ENCODE measurements at regions not wholly inside any gene's neighbourhood (a gene's known extent, or its start where the extent isn't known, plus 50 kb on each side); places are given as distances from the start of the nearest gene placed in this dataset.
"Not testable (repeated sequence)": the region's sequence is repeated elsewhere in the genome, so short reads cannot be mapped to it uniquely, and the experiment has no call there.

GRCh38 chr5:98333921-98334320 lies 439.5 kb upstream of the RGMB start:
- no peak for TF ChIP-seq CTCF (IDR thresholded peaks at IDR 0.05; ENCODE audit: low read depth, low read length, missing control alignments)
- no peak for DNase-seq (ENCODE audit: low read depth)
- H3K4me3 ChIP-seq (ENCODE audit: low read depth, low read length): no peak overlapping the region

GRCh38 chr5:98334946-98335345 lies 438.5 kb upstream of the RGMB start:
- TF ChIP-seq CTCF (IDR thresholded peaks at IDR 0.05; ENCODE audit: low read depth, low read length, missing control alignments): no peak
- no peak overlapping the region for H3K4me3 ChIP-seq (ENCODE audit: low read depth, low read length)
- DNase-seq (ENCODE audit: low read depth): no peak

- no peak overlapping the region for H3K4me3 ChIP-seq (ENCODE audit: low read depth, low read length)
- no peak for DNase-seq (ENCODE audit: low read depth)
- TF ChIP-seq CTCF (IDR thresholded peaks at IDR 0.05; ENCODE audit: low read depth, low read length, missing control alignments): no peak
Measured at GRCh38 chr5:98339141-98339848, 434.2 kb upstream of the RGMB start.

GRCh38 chr5:98341038-98342032 lies 432.1 kb upstream of the RGMB start:
- no peak for TF ChIP-seq CTCF (IDR thresholded peaks at IDR 0.05; ENCODE audit: low read depth, low read length, missing control alignments)
- H3K4me3 ChIP-seq (ENCODE audit: low read depth, low read length): no peak overlapping the region
- no peak for DNase-seq (ENCODE audit: low read depth)

GRCh38 chr5:98342958-98343660 lies 430.4 kb upstream of the RGMB start:
- not testable (repeated sequence) for DNase-seq (ENCODE audit: low read depth); H3K4me3 ChIP-seq (ENCODE audit: low read depth, low read length)

GRCh38 chr5:98349251-98349989 lies 424.0 kb upstream of the RGMB start:
- peak; percentile 41 for TF ChIP-seq CTCF (IDR thresholded peaks at IDR 0.05; ENCODE audit: low read depth, low read length, missing control alignments)
- H3K4me3 ChIP-seq (ENCODE audit: low read depth, low read length): no peak overlapping the region
- DNase-seq (ENCODE audit: low read depth): no peak

Measured in GM12864 (cell line).